GM19025 (cell line): ENCODE measurements at regions not wholly inside any gene's neighbourhood (a gene's known extent, or its start where the extent isn't known, plus 50 kb on each side); places are given as distances from the start of the nearest gene placed in this dataset.

Source experiments
- ATAC-seq: cut with Tn5 transposase; IDR thresholded peaks from one replicate; pipeline ENCODE4 v1.9.1; 2021; ENCODE audit warnings: mild to moderate bottlenecking, low read depth, moderate library complexity; ENCODE audit not compliant: unreplicated experiment

DNA sequence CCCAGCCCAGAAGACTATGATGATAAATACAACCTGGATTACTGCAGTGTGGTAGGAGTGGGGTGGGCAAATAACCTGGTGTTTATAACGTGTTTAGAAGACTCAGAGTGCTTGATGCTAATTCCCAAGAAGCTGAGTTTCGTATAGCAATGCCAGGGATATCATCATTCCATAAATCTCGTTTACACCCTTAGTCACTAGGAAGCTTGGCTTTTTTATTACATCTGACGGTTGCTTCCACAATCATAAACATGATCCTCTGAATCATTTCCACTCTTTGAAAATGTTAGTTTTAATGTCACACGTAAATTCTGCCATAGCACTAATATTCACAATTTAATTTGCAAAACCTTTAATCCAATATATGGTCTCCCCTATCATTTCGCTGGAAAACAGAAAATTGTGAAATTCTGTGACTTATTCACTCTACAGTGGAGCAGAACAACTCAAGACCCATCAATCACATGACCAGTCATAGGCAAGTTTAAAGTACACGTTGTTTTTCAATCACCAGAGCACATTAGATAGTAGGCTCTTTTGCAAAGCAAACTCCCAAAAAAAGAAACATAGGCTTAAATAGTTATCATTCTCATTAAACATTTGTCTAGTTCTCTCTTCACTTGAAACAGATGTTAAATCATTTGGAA is 321.0 kb downstream of the LTN1 start:
- ATAC-seq: no peak

GRCh38 chr21:28669971-28670653 is 322.6 kb downstream of the LTN1 start:
- ATAC-seq: no peak

DNA sequence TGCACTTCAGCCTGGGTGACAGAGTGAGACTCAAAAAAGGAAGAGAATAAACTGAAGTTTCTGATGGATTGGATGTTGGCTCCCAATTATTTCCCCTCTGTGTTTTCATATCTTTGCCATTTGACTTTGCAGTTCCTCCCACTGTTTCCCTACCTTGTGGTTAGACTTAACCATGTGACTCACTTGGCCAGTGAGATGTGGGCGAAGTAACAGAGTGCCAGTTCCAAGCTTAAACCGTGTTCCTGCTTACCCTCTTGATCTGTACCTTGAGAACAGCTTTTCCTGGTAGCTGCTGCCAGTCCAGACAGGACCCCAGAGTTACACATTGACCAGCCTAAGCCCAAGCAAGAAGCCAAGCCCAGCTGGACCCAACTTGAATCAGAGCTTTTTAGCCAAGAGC is 323.4 kb downstream of the LTN1 start:
- no peak for ATAC-seq

- no peak for ATAC-seq
Observed at GRCh38 chr21:28663754-28664153, 328.9 kb downstream of the LTN1 start.

- no peak for ATAC-seq
Observed at GRCh38 chr21:28663111-28663693, 329.5 kb downstream of the LTN1 start.

- no peak for ATAC-seq
Observed at GRCh38 chr21:28657566-28657965, 335.1 kb downstream of the LTN1 start.

- ATAC-seq: no peak
Observed at GRCh38 chr21:28655471-28655870, 337.2 kb downstream of the LTN1 start.

DNA sequence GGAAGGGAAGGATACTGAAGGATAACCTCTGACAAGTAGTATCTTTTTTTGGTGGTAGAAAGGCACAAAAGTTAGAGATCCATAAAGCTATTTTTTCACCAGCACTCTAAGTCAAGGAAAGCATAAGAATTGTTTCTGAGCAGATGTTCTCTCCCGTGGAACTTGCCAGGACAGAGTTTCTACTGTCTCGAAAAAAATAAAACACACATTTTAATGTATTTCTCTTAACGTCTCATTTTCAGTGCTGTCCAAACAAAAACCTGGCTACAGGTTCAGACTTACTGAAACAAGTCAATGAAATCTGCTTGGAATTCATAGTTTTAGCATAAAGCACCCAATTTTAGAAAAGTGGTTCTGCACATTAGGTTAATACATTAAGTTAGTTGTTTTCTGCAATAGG is 338.3 kb downstream of the LTN1 start:
- ATAC-seq: no peak

DNA sequence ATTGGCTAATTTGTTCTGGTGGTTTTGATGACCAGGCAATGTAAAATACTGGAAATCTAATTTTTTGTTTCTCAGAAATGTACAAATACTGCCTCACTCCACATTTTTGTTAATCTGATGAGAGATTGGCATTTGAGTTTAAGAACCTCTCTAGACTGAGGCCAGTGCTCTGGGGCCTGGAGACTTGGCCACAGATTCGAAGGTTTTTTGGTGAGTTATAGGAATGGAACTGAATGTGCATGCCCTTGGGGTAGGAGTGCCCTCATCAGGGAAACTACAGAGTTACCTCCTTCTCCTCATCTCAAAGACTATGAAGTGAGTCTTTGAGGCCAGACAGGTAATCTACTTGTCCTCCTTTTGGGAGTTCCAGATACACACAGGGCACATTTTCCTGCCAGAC is 347.9 kb downstream of the LTN1 start:
- no peak for ATAC-seq

DNA sequence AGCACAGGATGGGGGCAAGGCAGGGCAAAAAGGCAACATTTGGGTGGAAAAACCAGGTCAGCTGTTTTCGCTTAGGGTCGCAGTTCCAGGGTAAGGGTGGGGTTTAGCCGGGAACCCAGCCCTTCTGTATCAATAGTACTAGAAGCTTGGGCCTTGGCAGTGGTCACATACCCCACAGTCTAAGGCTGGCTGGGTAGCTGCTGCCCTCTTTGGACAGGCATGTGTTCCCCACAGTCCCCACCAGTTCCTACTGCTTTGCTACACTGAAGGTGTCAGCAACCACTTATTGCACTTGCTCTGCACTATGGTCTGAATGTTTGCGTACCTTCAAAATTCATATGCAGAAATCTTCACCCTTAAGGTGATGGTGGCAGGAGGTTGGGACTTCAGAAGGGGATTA is 349.8 kb downstream of the LTN1 start:
- ATAC-seq: no peak

GRCh38 chr21:28641731-28642130 is 350.9 kb downstream of the LTN1 start:
- no peak for ATAC-seq

DNA sequence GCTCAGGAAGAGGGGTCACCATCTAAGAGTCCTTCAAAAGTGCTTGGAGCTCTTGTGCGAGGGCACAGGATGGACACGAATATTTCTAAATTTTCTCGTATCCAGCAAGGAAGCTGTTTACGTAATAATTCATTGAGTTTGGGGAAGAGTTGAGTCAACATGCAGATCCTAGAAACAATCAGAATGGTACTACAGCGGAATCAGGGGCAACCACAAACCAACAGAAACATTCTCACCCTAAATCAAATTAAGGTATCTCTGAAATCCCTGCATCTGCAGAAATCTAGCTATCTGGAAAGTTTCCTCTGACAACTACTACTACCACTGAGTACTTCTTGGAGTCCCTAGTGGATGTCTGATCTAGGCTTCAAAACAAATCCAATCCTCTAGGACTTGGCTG is 352.4 kb downstream of the LTN1 start:
- ATAC-seq: no peak

DNA sequence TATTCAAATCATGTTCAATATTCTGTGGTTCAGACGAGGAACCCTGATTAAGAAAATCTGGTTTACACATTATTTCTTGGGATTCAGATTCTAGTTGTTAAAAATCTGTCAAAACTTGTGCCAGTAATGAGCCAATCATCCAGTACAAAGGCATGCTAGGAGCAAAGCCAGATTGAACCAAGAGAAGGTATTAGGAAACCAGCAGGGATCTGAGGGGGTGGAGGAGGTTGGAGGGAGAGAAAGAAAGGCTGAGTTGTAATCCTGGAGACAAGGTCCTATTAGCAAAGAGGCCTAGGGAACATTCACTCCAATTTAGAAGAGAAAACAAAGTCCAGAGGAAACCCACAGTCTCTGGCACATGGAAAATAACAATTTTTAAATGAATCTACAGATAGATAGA is 352.9 kb downstream of the LTN1 start:
- no peak for ATAC-seq

DNA sequence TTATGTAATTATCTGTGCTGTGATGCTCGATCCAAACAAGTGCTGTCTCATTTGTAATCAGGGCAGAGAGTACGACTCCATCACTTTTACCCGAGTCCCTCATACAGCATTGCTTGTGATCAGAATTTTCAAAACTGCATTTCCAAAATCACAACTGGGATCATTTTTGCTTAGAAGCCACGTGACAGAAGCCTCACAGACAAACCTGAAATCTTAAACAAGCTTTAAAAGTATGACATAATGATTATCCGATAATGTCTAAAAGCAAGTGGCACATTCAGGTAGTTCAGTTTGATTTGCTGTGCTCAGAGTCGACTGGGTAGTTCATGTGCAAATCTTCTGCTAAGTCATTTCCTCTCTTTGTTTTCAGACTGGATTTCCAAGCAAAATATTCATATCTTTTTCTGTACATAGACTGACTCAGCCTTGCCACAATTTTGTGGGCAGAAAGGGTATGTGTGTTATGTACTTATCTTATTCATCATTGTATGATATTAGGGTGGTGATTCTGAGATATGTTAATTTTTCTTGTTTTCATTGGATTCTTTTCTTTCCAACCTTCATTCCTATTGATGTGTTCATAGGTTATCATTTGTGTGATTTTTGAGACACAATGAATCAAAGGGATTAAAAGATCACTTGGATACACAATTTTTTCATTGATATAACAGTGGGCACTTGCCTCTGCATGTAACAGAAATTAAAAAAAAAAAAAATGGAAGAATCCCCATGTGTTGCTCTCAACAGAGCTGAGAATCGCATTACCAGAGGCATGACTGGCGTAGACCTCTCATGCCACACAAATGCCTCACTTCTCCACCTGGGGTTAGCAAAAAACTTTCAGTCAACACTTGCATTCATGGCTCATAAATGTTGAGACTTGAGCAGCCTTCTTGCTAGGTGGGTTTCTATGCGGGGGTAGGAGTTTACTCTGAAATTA is 355.7 kb downstream of the LTN1 start:
- no peak for ATAC-seq

- no peak for ATAC-seq
Observed at GRCh38 chr21:28635541-28635940, 357.1 kb downstream of the LTN1 start.

- no peak for ATAC-seq
Observed at GRCh38 chr21:28633839-28634555, 358.7 kb downstream of the LTN1 start.

DNA sequence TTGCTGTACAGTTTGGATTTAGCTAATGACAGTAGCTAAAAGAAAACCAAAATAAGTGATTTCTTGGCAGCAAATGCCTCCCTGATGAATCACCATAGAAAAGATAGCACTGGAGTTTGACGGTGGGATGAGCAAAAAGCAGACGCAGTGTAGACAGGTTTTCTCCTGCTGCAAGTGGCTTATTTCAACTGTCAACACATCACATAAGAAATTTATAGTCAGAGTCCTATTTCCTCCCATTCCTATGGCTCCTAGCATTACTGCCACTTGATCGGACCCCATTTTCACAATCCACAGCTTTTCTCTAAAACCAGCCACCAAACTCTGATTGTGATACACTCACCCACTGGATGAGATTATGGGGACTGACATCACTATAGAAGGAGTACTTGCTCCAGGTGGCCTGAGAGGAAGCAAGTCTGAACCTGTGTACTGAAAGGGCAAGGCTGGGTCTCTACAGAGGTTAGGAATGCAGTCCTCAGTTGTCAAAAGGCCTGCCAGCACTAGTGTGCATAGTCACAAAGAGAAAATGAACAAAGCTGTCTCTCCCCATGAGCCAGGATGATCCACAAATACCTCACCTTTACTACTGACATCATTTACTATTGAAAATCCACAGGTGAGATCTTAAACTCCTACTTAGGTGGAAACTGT is 359.8 kb downstream of the LTN1 start:
- ATAC-seq: no peak

- no peak for ATAC-seq
Observed at GRCh38 chr21:28627691-28628090, 365.0 kb downstream of the LTN1 start.

GRCh38 chr21:28627261-28627660 is 365.4 kb downstream of the LTN1 start:
- ATAC-seq: no peak

DNA sequence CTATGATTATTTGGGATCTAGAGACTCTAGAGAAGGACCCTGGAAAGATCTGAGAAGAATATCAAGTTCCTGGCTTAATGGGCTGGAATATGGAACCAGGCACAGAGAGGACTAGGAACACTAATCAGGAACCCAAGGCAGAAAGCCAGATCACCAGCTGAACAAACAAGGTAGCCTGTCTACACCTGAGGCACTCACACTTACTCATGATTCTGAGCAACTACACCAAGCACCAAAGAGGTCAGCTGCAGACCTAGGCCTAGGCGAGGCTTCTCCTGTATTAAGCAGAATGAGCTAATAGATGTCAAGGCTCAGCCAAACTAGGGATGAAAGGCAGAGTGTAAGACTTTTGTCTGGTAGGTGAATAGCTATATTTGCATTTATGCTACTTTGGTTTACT is 368.1 kb downstream of the LTN1 start:
- ATAC-seq: no peak
